ENCODE measurements at regions not wholly inside any gene's neighbourhood (a gene's known extent, or its start where the extent isn't known, plus 50 kb on each side); places are given as distances from the start of the nearest gene placed in this dataset.

- H3K79me2 ChIP-seq (ENCODE audit: control insufficient read depth, insufficient read depth, low read length) = no peaks in the 10 kb centered on the region
- no peak for TF ChIP-seq CTCF (optimal IDR thresholded peaks at IDR 0.05 in 1 of 3, IDR thresholded peaks at IDR 0.05 in 1 of 3, conservative IDR thresholded peaks at IDR 0.05 in 1 of 3; ENCODE audit: extremely low read depth in 1 of 3, insufficient read depth in 2 of 3, low read length in 3 of 3)
- no peak for TF ChIP-seq EZH2 (IDR thresholded peaks at IDR 0.05; ENCODE audit: low read length)
- H2AFZ ChIP-seq (ENCODE audit: control insufficient read depth, low read length) = no peak overlapping the region
- no peak overlapping the region for H3K4me2 ChIP-seq (ENCODE audit: control insufficient read depth, extremely low read depth, insufficient read depth, low read depth, low read length)
- dilution Hi-C loops (cut with MboI; ENCODE audit: extremely low pct_ligation_motif_present, low sequenced_read_pairs) = no loop called here
- no peak for DNase-seq (ENCODE audit: low read depth, low spot score)
- H3K9me3 ChIP-seq (ENCODE audit: control insufficient read depth, low read depth, low read length) = no peaks in the 10 kb centered on the region
- no peak for FAIRE-seq
- no peak overlapping the region for H3K9ac ChIP-seq (ENCODE audit: control insufficient read depth, extremely low read depth, insufficient read depth, low read length)
- H3K27me3 ChIP-seq (ENCODE audit: control insufficient read depth, extremely low read depth, insufficient read depth, low read length) = no peaks in the 10 kb centered on the region
- no peaks in the 10 kb centered on the region for H3K36me3 ChIP-seq (ENCODE audit: control insufficient read depth in 2 of 2, extremely low read depth in 1 of 2, insufficient read depth in 2 of 2, low read length in 2 of 2)
- H4K20me1 ChIP-seq (ENCODE audit: control insufficient read depth, extremely low read depth, insufficient read depth, low read length) = no peaks in the 10 kb centered on the region
- H3K4me3 ChIP-seq (ENCODE audit: control insufficient read depth in 2 of 3, extremely low read depth in 1 of 3, insufficient read depth in 2 of 3, low read depth in 1 of 3, low read length in 3 of 3) = no peak overlapping the region
- H3K9me1 ChIP-seq (ENCODE audit: control insufficient read depth, extremely low read depth, insufficient read depth, low read length) = no peaks in the 10 kb centered on the region
- no peaks in the 10 kb centered on the region for H3K4me1 ChIP-seq (ENCODE audit: control insufficient read depth, extremely low read depth, insufficient read depth, low read length)
- no peak overlapping the region for H3K27ac ChIP-seq (ENCODE audit: control insufficient read depth, insufficient read depth, low read length)
Observed at GRCh38 chr17:71709946-71710345, 410.9 kb upstream of the SOX9 start.

- no peaks in the 10 kb centered on the region for H3K79me2 ChIP-seq (ENCODE audit: control insufficient read depth, insufficient read depth, low read length)
- H3K9me1 ChIP-seq (ENCODE audit: control insufficient read depth, extremely low read depth, insufficient read depth, low read length) = no peaks in the 10 kb centered on the region
- no peaks in the 10 kb centered on the region for H3K36me3 ChIP-seq (ENCODE audit: control insufficient read depth in 2 of 2, extremely low read depth in 1 of 2, insufficient read depth in 2 of 2, low read length in 2 of 2)
- no peak overlapping the region for H3K4me2 ChIP-seq (ENCODE audit: control insufficient read depth, extremely low read depth, insufficient read depth, low read depth, low read length)
- no peak for TF ChIP-seq EZH2 (IDR thresholded peaks at IDR 0.05; ENCODE audit: low read length)
- no peak for TF ChIP-seq CTCF (optimal IDR thresholded peaks at IDR 0.05 in 1 of 3, IDR thresholded peaks at IDR 0.05 in 1 of 3, conservative IDR thresholded peaks at IDR 0.05 in 1 of 3; ENCODE audit: extremely low read depth in 1 of 3, insufficient read depth in 2 of 3, low read length in 3 of 3)
- dilution Hi-C loops (cut with MboI; ENCODE audit: extremely low pct_ligation_motif_present, low sequenced_read_pairs) = no loop called here
- DNase-seq (ENCODE audit: low read depth, low spot score) (no peak), FAIRE-seq (no peak)
- H4K20me1 ChIP-seq (ENCODE audit: control insufficient read depth, extremely low read depth, insufficient read depth, low read length) = no peaks in the 10 kb centered on the region
- no peak overlapping the region for H3K27ac ChIP-seq (ENCODE audit: control insufficient read depth, insufficient read depth, low read length)
- H3K27me3 ChIP-seq (ENCODE audit: control insufficient read depth, extremely low read depth, insufficient read depth, low read length) = no peaks in the 10 kb centered on the region
- no peaks in the 10 kb centered on the region for H3K4me1 ChIP-seq (ENCODE audit: control insufficient read depth, extremely low read depth, insufficient read depth, low read length)
- no peak overlapping the region for H3K9ac ChIP-seq (ENCODE audit: control insufficient read depth, extremely low read depth, insufficient read depth, low read length)
- H3K9me3 ChIP-seq (ENCODE audit: control insufficient read depth, low read depth, low read length) = no peaks in the 10 kb centered on the region
- no peak overlapping the region for H3K4me3 ChIP-seq (ENCODE audit: control insufficient read depth in 2 of 3, extremely low read depth in 1 of 3, insufficient read depth in 2 of 3, low read depth in 1 of 3, low read length in 3 of 3)
- no peak overlapping the region for H2AFZ ChIP-seq (ENCODE audit: control insufficient read depth, low read length)
Observed at GRCh38 chr17:71710816-71711215, 410.0 kb upstream of the SOX9 start.

Measured in keratinocyte (primary cell).